ENCODE measurements at regions not wholly inside any gene's neighbourhood (a gene's known extent, or its start where the extent isn't known, plus 50 kb on each side); places are given as distances from the start of the nearest gene placed in this dataset.

DNA sequence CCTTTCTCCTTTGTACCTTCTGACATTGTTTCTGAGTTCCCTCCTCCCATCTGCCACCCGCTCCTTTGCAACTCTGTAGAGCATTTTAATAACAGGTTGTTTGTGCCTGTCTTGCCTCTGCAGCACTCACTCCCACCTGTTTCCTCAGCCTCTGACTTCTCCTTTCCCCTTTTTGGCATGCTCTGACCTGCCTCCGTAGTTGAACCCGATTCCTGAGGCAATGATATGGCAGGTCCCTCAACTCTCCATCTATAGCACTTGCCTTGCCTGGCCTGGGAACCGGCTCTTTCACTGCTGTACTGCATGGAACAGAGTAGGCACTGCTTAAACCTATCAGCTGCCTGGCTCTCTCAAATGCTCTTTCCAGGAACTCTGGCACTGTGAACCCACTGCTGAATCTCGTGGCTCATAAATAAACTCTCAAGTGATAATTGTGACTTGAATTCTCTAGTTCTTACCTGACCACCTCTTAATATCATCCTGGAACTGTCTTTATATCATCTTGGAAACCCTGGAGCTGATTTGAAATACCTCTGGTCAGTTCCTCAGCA is 50.3 kb downstream of the UTRN start:
- no peak overlapping the region for H3K4me3 ChIP-seq (ENCODE audit: low read depth, low read length)
- TF ChIP-seq CTCF (IDR thresholded peaks at IDR 0.05; ENCODE audit: borderline replicate concordance, insufficient read depth, low read depth, low read length): no peak

- no peak for TF ChIP-seq CTCF (IDR thresholded peaks at IDR 0.05; ENCODE audit: borderline replicate concordance, insufficient read depth, low read depth, low read length)
- H3K4me3 ChIP-seq (ENCODE audit: low read depth, low read length): no peak overlapping the region
Measured at GRCh38 chr6:144335914-144336313, 50.8 kb downstream of the UTRN start.

GRCh38 chr6:144336900-144337299 is 51.8 kb downstream of the UTRN start:
- no peak overlapping the region for H3K4me3 ChIP-seq (ENCODE audit: low read depth, low read length)
- TF ChIP-seq CTCF (IDR thresholded peaks at IDR 0.05; ENCODE audit: borderline replicate concordance, insufficient read depth, low read depth, low read length): no peak

GRCh38 chr6:144338474-144338873 is 53.3 kb downstream of the UTRN start:
- TF ChIP-seq CTCF (IDR thresholded peaks at IDR 0.05; ENCODE audit: borderline replicate concordance, insufficient read depth, low read depth, low read length): no peak
- no peak overlapping the region for H3K4me3 ChIP-seq (ENCODE audit: low read depth, low read length)

DNA sequence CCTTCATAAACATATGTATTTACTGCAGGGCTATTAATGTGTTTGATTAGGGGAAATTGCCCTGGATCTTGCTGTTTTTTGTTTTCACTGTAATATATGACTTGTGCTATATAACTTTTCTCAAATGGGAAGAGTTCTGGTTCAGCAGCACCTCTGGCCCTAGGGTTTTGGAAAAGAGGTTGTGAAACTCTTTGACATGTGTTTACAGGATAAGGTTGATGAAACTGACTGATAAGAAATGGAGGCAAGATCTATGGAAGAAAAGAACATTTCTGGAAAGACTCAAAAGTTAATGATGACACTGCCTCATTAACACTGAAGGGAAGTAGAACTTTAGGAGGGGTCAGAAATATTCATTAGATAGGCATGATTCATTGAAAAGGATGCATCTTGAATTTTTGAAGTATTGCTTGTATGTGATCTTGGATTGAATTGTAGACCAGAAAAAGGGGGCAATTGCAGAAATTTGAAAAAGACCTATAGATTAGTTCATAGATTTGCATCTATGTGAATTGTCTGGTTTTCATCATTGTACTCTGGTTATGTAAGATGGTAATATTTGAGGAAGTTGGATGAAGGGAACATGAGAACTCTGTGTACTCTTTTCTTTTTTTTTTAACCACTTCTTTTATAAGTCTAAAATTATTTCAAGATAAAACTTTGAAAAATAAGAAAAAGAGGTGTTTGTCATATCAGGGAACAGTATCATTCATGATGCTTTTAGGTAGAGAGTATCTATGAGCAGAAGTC is 54.0 kb downstream of the UTRN start:
- TF ChIP-seq CTCF (IDR thresholded peaks at IDR 0.05; ENCODE audit: borderline replicate concordance, insufficient read depth, low read depth, low read length): no peak
- H3K4me3 ChIP-seq (ENCODE audit: low read depth, low read length): no peak overlapping the region

GRCh38 chr6:144339859-144340452 is 54.8 kb downstream of the UTRN start:
- no peak for TF ChIP-seq CTCF (IDR thresholded peaks at IDR 0.05; ENCODE audit: borderline replicate concordance, insufficient read depth, low read depth, low read length)

More at GRCh38 chr6:144339859-144340452, 54.8 kb downstream of the UTRN start:
- H3K4me3 ChIP-seq (ENCODE audit: low read depth, low read length): no peak overlapping the region
